ENCODE measurements at regions not wholly inside any gene's neighbourhood (a gene's known extent, or its start where the extent isn't known, plus 50 kb on each side); places are given as distances from the start of the nearest gene placed in this dataset.
"Not testable (repeated sequence)": the region's sequence is repeated elsewhere in the genome, so short reads cannot be mapped to it uniquely, and the experiment has no call there.

DNA sequence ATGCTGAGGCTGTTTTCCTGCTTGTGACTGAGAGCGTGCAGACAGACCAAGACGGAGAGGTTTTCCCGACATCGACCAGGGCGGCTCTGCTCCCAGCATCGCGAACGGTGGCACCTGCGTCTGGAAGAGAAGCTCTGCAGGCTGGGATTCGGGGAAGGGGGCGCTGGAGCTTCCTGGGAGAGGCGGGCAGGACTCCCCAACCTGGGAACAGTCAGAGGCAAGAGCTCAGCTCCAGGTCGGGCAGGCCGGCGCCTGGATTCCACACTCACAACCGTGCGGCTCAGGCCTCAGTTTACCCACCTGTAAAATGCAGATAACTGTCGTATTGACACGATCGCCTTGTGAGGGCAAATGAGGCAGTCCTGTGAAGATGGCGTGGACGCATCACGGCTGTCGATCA lies 332.6 kb downstream of the ADGRD1 start:
- TF ChIP-seq, protein P1, sequence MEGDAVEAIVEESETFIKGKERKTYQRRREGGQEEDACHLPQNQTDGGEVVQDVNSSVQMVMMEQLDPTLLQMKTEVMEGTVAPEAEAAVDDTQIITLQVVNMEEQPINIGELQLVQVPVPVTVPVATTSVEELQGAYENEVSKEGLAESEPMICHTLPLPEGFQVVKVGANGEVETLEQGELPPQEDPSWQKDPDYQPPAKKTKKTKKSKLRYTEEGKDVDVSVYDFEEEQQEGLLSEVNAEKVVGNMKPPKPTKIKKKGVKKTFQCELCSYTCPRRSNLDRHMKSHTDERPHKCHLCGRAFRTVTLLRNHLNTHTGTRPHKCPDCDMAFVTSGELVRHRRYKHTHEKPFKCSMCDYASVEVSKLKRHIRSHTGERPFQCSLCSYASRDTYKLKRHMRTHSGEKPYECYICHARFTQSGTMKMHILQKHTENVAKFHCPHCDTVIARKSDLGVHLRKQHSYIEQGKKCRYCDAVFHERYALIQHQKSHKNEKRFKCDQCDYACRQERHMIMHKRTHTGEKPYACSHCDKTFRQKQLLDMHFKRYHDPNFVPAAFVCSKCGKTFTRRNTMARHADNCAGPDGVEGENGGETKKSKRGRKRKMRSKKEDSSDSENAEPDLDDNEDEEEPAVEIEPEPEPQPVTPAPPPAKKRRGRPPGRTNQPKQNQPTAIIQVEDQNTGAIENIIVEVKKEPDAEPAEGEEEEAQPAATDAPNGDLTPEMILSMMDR (conservative IDR thresholded peaks at IDR 0.05; ENCODE audit: low read depth, low read length) = not testable (repeated sequence)
- TF ChIP-seq POLR2A (IDR thresholded peaks at IDR 0.05; ENCODE audit: low read depth, low read length); CEBPB (IDR thresholded peaks at IDR 0.05; ENCODE audit: low read depth, low read length); FOS (IDR thresholded peaks at IDR 0.05; ENCODE audit: low read depth, low read length); RAD21 (IDR thresholded peaks at IDR 0.05; ENCODE audit: low read length); RFX5 (IDR thresholded peaks at IDR 0.05; ENCODE audit: low read depth, low read length); SMC3 (IDR thresholded peaks at IDR 0.05; ENCODE audit: low read depth, low read length): not testable (repeated sequence)
- TF ChIP-seq, protein P2, sequence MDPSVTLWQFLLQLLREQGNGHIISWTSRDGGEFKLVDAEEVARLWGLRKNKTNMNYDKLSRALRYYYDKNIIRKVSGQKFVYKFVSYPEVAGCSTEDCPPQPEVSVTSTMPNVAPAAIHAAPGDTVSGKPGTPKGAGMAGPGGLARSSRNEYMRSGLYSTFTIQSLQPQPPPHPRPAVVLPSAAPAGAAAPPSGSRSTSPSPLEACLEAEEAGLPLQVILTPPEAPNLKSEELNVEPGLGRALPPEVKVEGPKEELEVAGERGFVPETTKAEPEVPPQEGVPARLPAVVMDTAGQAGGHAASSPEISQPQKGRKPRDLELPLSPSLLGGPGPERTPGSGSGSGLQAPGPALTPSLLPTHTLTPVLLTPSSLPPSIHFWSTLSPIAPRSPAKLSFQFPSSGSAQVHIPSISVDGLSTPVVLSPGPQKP (IDR thresholded peaks at IDR 0.05; ENCODE audit: borderline replicate concordance, low read depth, low read length) = not testable (repeated sequence)
- TF ChIP-seq, protein P3, sequence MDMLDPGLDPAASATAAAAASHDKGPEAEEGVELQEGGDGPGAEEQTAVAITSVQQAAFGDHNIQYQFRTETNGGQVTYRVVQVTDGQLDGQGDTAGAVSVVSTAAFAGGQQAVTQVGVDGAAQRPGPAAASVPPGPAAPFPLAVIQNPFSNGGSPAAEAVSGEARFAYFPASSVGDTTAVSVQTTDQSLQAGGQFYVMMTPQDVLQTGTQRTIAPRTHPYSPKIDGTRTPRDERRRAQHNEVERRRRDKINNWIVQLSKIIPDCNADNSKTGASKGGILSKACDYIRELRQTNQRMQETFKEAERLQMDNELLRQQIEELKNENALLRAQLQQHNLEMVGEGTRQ (IDR thresholded peaks at IDR 0.05; ENCODE audit: low read depth, low read length) = not testable (repeated sequence)

Measured in IMR-90 (cell line).